Transverse colon (tissue), 3 donors: ENCODE measurements at regions not wholly inside any gene's neighbourhood (a gene's known extent, or its start where the extent isn't known, plus 50 kb on each side); places are given as distances from the start of the nearest gene placed in this dataset.

Experiments
- CTCF ChIP-seq, 5 experiments: fragments of 200-600 bp in 3 of 5; fragments of 450-650 bp in 2 of 5; sonication (generic) in 3 of 5; IDR thresholded peaks; 1 replicate in 2 of 5; 2 replicates in 3 of 5; pipeline ENCODE4 v1.5.1; 2016 to 2017; ENCODE audit warnings: antibody characterized with exemption in 5 of 5, inconsistent platforms in 3 of 5, mild to moderate bottlenecking in 2 of 5, moderate library complexity in 1 of 5
- EP300 ChIP-seq: sonication (generic); formaldehyde crosslinking; IDR thresholded peaks from one replicate; pipeline ENCODE4 v1.6.1; 2017; ENCODE audit warnings: antibody characterized with exemption, low read depth
- POLR2A ChIP-seq: fragments of 450-650 bp; IDR thresholded peaks from one replicate; pipeline ENCODE4 v1.6.1; 2016; ENCODE audit warnings: antibody characterized with exemption, mild to moderate bottlenecking, moderate library complexity

GRCh38 chr10:123579675-123580074, 86.5 kb upstream of the GPR26 start:
- no peak for TF ChIP-seq POLR2A
- TF ChIP-seq EP300, result no peak
- no peak for TF ChIP-seq CTCF (IDR thresholded peaks at IDR 0.05)
